ENCODE measurements at regions not wholly inside any gene's neighbourhood (a gene's known extent, or its start where the extent isn't known, plus 50 kb on each side); places are given as distances from the start of the nearest gene placed in this dataset.

DNA sequence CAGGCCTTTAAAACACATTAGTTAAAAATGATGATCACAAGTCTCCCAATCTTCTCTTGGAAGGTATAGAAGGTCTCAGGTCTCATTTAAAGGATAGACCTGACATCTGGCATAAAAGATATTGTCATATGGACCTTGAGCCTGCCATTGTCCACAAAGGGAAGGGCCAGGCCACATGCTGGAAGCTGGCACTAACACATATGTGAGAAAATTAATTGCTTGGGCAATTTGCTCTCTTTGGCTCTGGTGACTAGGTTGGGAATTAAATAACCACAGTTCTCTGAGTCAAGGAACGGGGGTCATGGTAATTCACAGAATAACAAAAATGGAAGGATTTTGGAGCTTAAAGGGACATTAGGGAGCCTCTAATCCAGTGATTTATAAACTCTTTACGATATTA is 727.3 kb downstream of the BCL11A start:
- TF ChIP-seq, protein P1, sequence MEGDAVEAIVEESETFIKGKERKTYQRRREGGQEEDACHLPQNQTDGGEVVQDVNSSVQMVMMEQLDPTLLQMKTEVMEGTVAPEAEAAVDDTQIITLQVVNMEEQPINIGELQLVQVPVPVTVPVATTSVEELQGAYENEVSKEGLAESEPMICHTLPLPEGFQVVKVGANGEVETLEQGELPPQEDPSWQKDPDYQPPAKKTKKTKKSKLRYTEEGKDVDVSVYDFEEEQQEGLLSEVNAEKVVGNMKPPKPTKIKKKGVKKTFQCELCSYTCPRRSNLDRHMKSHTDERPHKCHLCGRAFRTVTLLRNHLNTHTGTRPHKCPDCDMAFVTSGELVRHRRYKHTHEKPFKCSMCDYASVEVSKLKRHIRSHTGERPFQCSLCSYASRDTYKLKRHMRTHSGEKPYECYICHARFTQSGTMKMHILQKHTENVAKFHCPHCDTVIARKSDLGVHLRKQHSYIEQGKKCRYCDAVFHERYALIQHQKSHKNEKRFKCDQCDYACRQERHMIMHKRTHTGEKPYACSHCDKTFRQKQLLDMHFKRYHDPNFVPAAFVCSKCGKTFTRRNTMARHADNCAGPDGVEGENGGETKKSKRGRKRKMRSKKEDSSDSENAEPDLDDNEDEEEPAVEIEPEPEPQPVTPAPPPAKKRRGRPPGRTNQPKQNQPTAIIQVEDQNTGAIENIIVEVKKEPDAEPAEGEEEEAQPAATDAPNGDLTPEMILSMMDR (IDR thresholded peaks at IDR 0.05; ENCODE audit: insufficient read depth, low read length, poor library complexity, severe bottlenecking), result no peak
- no peak for TF ChIP-seq EZH2phosphoT487 (conservative IDR thresholded peaks at IDR 0.05; ENCODE audit: low read length)
